ENCODE measurements at regions not wholly inside any gene's neighbourhood (a gene's known extent, or its start where the extent isn't known, plus 50 kb on each side); places are given as distances from the start of the nearest gene placed in this dataset.

DNA sequence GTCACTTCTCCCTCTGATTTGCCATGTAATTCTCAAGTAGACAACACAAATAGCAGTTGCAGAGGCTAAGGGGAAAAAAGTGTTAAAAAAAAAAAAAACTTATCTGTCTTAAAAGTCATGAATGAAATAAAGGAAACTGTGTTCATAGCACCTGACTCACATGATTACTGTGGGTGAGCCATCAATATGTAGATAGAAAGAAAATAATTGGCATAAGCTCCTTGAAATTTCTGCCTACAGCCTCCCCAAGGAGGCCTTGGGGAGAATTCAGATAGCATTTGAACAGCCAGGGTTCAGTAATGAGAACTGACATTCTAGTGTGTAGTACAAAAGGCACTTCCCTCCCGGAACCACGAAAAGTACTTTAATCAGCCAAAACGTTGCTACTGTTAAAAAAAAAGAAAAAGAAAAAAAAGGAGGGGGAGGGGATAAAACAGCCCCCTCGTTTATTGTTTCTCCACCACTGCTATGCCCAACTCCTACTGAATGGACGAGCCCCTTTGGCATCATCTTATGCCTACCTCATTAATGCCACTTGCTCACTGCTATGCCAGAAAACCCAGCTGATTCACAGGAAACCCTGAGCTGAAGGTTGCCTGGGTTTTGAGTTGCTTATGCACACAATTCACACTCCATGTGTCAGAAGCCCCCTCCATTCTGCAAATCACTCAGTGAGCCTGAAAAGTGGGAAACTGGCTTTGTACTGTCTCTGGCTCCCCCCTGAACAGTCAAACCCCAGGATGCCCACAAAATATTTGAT, 65.5 kb upstream of the KLF7 start:
- no peak overlapping the region for H2AFZ ChIP-seq (ENCODE audit: low read depth, low read length)
- TF ChIP-seq EP300 (conservative IDR thresholded peaks at IDR 0.05; ENCODE audit: poor library complexity, severe bottlenecking) (no peak), POLR2AphosphoS5 (IDR thresholded peaks at IDR 0.05) (no peak), CTCF (IDR thresholded peaks at IDR 0.05; ENCODE audit: poor library complexity, severe bottlenecking) (no peak), TAF1 (IDR thresholded peaks at IDR 0.05; ENCODE audit: low read depth) (no peak), REST (IDR thresholded peaks at IDR 0.05; ENCODE audit: borderline replicate concordance) (no peak)
- H3F3A ChIP-seq (ENCODE audit: insufficient read depth, low read length, poor library complexity, severe bottlenecking): no peaks in the 10 kb centered on the region
- H3K9me2 ChIP-seq (ENCODE audit: insufficient read depth, low read length): no peaks in the 10 kb centered on the region
- no peaks in the 10 kb centered on the region for H4K20me1 ChIP-seq (ENCODE audit: insufficient read depth)
- H3K36me3 ChIP-seq (ENCODE audit: insufficient read depth, low read length): no peaks in the 10 kb centered on the region
- no peak overlapping the region for H3K9ac ChIP-seq (ENCODE audit: low read length)
- no peak overlapping the region for H3K4me2 ChIP-seq (ENCODE audit: low read length)
- H3K27ac ChIP-seq (ENCODE audit: low read length): peak overlapping the region; percentile 50
- H3K9me3 ChIP-seq (ENCODE audit: low read length): no peaks in the 10 kb centered on the region
- H3K4me3 ChIP-seq (ENCODE audit: low read length): no peak overlapping the region
- H3K27me3 ChIP-seq (ENCODE audit: insufficient read depth, low read depth, low read length): no peaks in the 10 kb centered on the region
- H3K79me2 ChIP-seq (replicated peaks; ENCODE audit: insufficient read depth, low read length): no peaks in the 10 kb centered on the region

DNA sequence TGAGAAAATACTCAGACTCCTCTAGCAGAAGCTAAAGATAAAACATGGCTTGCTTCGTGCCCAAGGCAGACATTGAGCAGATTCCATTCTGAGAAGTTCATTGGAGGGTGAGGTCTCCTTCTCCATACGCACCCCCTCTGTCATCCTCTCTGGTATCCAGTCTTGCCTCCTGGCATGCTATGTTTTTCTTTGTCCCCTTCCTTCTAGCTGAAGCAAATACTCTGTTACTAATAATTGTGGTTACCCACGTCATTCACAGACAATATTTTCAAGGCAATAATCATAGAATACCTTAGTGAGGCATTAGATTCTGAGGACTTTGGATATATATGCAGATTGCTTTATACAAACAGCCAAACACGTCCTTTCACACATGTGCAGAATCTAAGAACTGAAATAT, 66.2 kb upstream of the KLF7 start:
- Histone ChIP-seq H2AFZ (ENCODE audit: low read depth, low read length) (no peak overlapping the region), H3K9me3 (ENCODE audit: low read length) (no peaks in the 10 kb centered on the region)

More for the DNA sequence above, 66.2 kb upstream of the KLF7 start:
- peak overlapping the region; percentile 50 for H3K27ac ChIP-seq (ENCODE audit: low read length)
- H3K4me2 ChIP-seq (ENCODE audit: low read length): no peak overlapping the region
- TF ChIP-seq EP300 (conservative IDR thresholded peaks at IDR 0.05; ENCODE audit: poor library complexity, severe bottlenecking) (no peak), MXI1 (conservative IDR thresholded peaks at IDR 0.05; ENCODE audit: poor library complexity, severe bottlenecking) (no peak), SMC3 (conservative IDR thresholded peaks at IDR 0.05; ENCODE audit: poor library complexity) (no peak), TAF1 (IDR thresholded peaks at IDR 0.05; ENCODE audit: low read depth) (no peak), RAD21 (conservative IDR thresholded peaks at IDR 0.05) (no peak), CTCF (IDR thresholded peaks at IDR 0.05; ENCODE audit: poor library complexity, severe bottlenecking) (no peak), EZH2 (IDR thresholded peaks at IDR 0.05; ENCODE audit: borderline replicate concordance, insufficient read depth, low read length, poor library complexity, severe bottlenecking) (no peak), POLR2AphosphoS5 (IDR thresholded peaks at IDR 0.05) (no peak), REST (IDR thresholded peaks at IDR 0.05; ENCODE audit: borderline replicate concordance) (no peak)
- H3K4me3 ChIP-seq (ENCODE audit: low read length): no peak overlapping the region
- H3K9ac ChIP-seq (ENCODE audit: low read length): no peak overlapping the region
- H4K20me1 ChIP-seq (ENCODE audit: insufficient read depth): no peaks in the 10 kb centered on the region
- no peaks in the 10 kb centered on the region for H3K9me2 ChIP-seq (ENCODE audit: insufficient read depth, low read length)
- H3K27me3 ChIP-seq (ENCODE audit: insufficient read depth, low read depth, low read length): no peaks in the 10 kb centered on the region
- H3F3A ChIP-seq (ENCODE audit: insufficient read depth, low read length, poor library complexity, severe bottlenecking): no peaks in the 10 kb centered on the region
- no peaks in the 10 kb centered on the region for H3K36me3 ChIP-seq (ENCODE audit: insufficient read depth, low read length)
- H3K79me2 ChIP-seq (replicated peaks; ENCODE audit: insufficient read depth, low read length): no peaks in the 10 kb centered on the region
